ENCODE measurements at regions not wholly inside any gene's neighbourhood (a gene's known extent, or its start where the extent isn't known, plus 50 kb on each side); places are given as distances from the start of the nearest gene placed in this dataset.

- TF ChIP-seq CEBPB (IDR thresholded peaks at IDR 0.05) (no peak), USF1 (IDR thresholded peaks at IDR 0.05) (no peak), TEAD4 (IDR thresholded peaks at IDR 0.05) (no peak), RAD21 (IDR thresholded peaks at IDR 0.05; ENCODE audit: low read depth) (no peak), EP300 (IDR thresholded peaks at IDR 0.05; ENCODE audit: borderline replicate concordance) (no peak), YY1 (IDR thresholded peaks at IDR 0.05; ENCODE audit: low read depth) (no peak), CREB1 (IDR thresholded peaks at IDR 0.05; ENCODE audit: low read depth) (no peak), TCF12 (IDR thresholded peaks at IDR 0.05; ENCODE audit: low read depth) (no peak), TAF1 (IDR thresholded peaks at IDR 0.05; ENCODE audit: low read depth) (no peak)
Observed at GRCh38 chr5:173742432-173742816, 126.0 kb upstream of the BOD1 start.

- no peak for TF ChIP-seq NFIC (IDR thresholded peaks at IDR 0.05)
- TF ChIP-seq ZBTB7A (IDR thresholded peaks at IDR 0.05; ENCODE audit: low read depth), result no peak
- no peak for TF ChIP-seq USF1 (IDR thresholded peaks at IDR 0.05)
- TF ChIP-seq YY1 (IDR thresholded peaks at IDR 0.05; ENCODE audit: low read depth), result no peak
- no peak for TF ChIP-seq TAF1 (IDR thresholded peaks at IDR 0.05; ENCODE audit: low read depth)
- TF ChIP-seq EP300 (IDR thresholded peaks at IDR 0.05; ENCODE audit: borderline replicate concordance), result no peak
- TF ChIP-seq FOXM1 (IDR thresholded peaks at IDR 0.05; ENCODE audit: borderline replicate concordance, low read depth), result no peak
- no peak for TF ChIP-seq REST (IDR thresholded peaks at IDR 0.05; ENCODE audit: low read depth)
- TF ChIP-seq EGR1 (IDR thresholded peaks at IDR 0.05), result no peak
- TF ChIP-seq MAX (IDR thresholded peaks at IDR 0.05), result no peak
- TF ChIP-seq TEAD4 (IDR thresholded peaks at IDR 0.05), result no peak
- no peak for TF ChIP-seq CEBPB (IDR thresholded peaks at IDR 0.05)
- no peak for TF ChIP-seq RAD21 (IDR thresholded peaks at IDR 0.05; ENCODE audit: low read depth)
- TF ChIP-seq TCF12 (IDR thresholded peaks at IDR 0.05; ENCODE audit: low read depth), result no peak
- TF ChIP-seq CREB1 (IDR thresholded peaks at IDR 0.05; ENCODE audit: low read depth), result no peak
Observed at GRCh38 chr5:173743641-173744343, 127.3 kb upstream of the BOD1 start.

- TF ChIP-seq TAF1 (IDR thresholded peaks at IDR 0.05; ENCODE audit: low read depth), result no peak
- no peak for TF ChIP-seq CREB1 (IDR thresholded peaks at IDR 0.05; ENCODE audit: low read depth)
- no peak for TF ChIP-seq USF1 (IDR thresholded peaks at IDR 0.05)
- no peak for TF ChIP-seq REST (IDR thresholded peaks at IDR 0.05; ENCODE audit: low read depth)
- TF ChIP-seq TCF12 (IDR thresholded peaks at IDR 0.05; ENCODE audit: low read depth), result no peak
- no peak for TF ChIP-seq FOXM1 (IDR thresholded peaks at IDR 0.05; ENCODE audit: borderline replicate concordance, low read depth)
- TF ChIP-seq CEBPB (IDR thresholded peaks at IDR 0.05), result no peak
- no peak for TF ChIP-seq RAD21 (IDR thresholded peaks at IDR 0.05; ENCODE audit: low read depth)
- TF ChIP-seq MAX (IDR thresholded peaks at IDR 0.05), result no peak
- TF ChIP-seq ZBTB7A (IDR thresholded peaks at IDR 0.05; ENCODE audit: low read depth), result no peak
- TF ChIP-seq NFIC (IDR thresholded peaks at IDR 0.05), result no peak
- no peak for TF ChIP-seq YY1 (IDR thresholded peaks at IDR 0.05; ENCODE audit: low read depth)
- TF ChIP-seq EP300 (IDR thresholded peaks at IDR 0.05; ENCODE audit: borderline replicate concordance), result no peak
Observed at GRCh38 chr5:173744551-173744950, 128.1 kb upstream of the BOD1 start.

- no peak for TF ChIP-seq EGR1 (IDR thresholded peaks at IDR 0.05)
- no peak for TF ChIP-seq EP300 (IDR thresholded peaks at IDR 0.05; ENCODE audit: borderline replicate concordance)
- TF ChIP-seq ZBTB7A (IDR thresholded peaks at IDR 0.05; ENCODE audit: low read depth), result no peak
- no peak for TF ChIP-seq CREB1 (IDR thresholded peaks at IDR 0.05; ENCODE audit: low read depth)
- no peak for TF ChIP-seq TAF1 (IDR thresholded peaks at IDR 0.05; ENCODE audit: low read depth)
- no peak for TF ChIP-seq CEBPB (IDR thresholded peaks at IDR 0.05)
Observed at GRCh38 chr5:173745123-173745522, 128.7 kb upstream of the BOD1 start.

- TF ChIP-seq TCF12 (IDR thresholded peaks at IDR 0.05; ENCODE audit: low read depth), result no peak
- peak; percentile 51 for TF ChIP-seq TEAD4 (IDR thresholded peaks at IDR 0.05)
Observed at GRCh38 chr5:173745557-173745956, 129.1 kb upstream of the BOD1 start.
